HG03159 (cell line): ENCODE measurements at regions not wholly inside any gene's neighbourhood (a gene's known extent, or its start where the extent isn't known, plus 50 kb on each side); places are given as distances from the start of the nearest gene placed in this dataset.
A peak's percentile ranks its signal among the peaks of the same experiment; 100 is the strongest.

Source experiments
- ATAC-seq: cut with Tn5 transposase; IDR thresholded peaks from one replicate; pipeline ENCODE4 v1.9.1; 2021; ENCODE audit warnings: mild to moderate bottlenecking, moderate library complexity; ENCODE audit not compliant: unreplicated experiment

GRCh38 chrX:137387646-137388045 lies 178.3 kb upstream of the ZIC3 start:
- ATAC-seq = peak; percentile 67

- ATAC-seq = no peak
Observed at GRCh38 chrX:137366018-137366633, 199.8 kb upstream of the ZIC3 start.

GRCh38 chrX:137363559-137363958 lies 202.4 kb upstream of the ZIC3 start:
- ATAC-seq = no peak

- ATAC-seq = no peak
Observed at GRCh38 chrX:137362583-137362982, 203.3 kb upstream of the ZIC3 start.

- no peak for ATAC-seq
Observed at GRCh38 chrX:137354851-137355250, 211.1 kb upstream of the ZIC3 start.

- ATAC-seq = no peak
Observed at GRCh38 chrX:137353404-137353803, 212.5 kb upstream of the ZIC3 start.

- peak; percentile 61 for ATAC-seq
Observed at GRCh38 chrX:137352101-137352660, 213.7 kb upstream of the ZIC3 start.

- ATAC-seq = no peak
Observed at GRCh38 chrX:137342969-137343368, 223.0 kb upstream of the ZIC3 start.

GRCh38 chrX:137313627-137314026 lies 252.3 kb upstream of the ZIC3 start:
- no peak for ATAC-seq

GRCh38 chrX:137305404-137305803 lies 260.5 kb upstream of the ZIC3 start:
- no peak for ATAC-seq

GRCh38 chrX:137297167-137297566 lies 263.4 kb upstream of the GPR101 start:
- ATAC-seq = no peak

- no peak for ATAC-seq
Observed at GRCh38 chrX:137290011-137290410, 256.2 kb upstream of the GPR101 start.

GRCh38 chrX:137287191-137287590 lies 253.4 kb upstream of the GPR101 start:
- ATAC-seq = no peak

- ATAC-seq = no peak
Observed at GRCh38 chrX:137286423-137286822, 252.6 kb upstream of the GPR101 start.

GRCh38 chrX:137278825-137279224 lies 245.0 kb upstream of the GPR101 start:
- ATAC-seq = no peak

GRCh38 chrX:137263374-137263773 lies 229.6 kb upstream of the GPR101 start:
- ATAC-seq = no peak

GRCh38 chrX:137245183-137245582 lies 211.4 kb upstream of the GPR101 start:
- no peak for ATAC-seq

- no peak for ATAC-seq
Observed at GRCh38 chrX:137236837-137237236, 203.0 kb upstream of the GPR101 start.

- ATAC-seq = no peak
Observed at GRCh38 chrX:137234651-137235402, 201.0 kb upstream of the GPR101 start.

GRCh38 chrX:137233478-137233877 lies 199.7 kb upstream of the GPR101 start:
- no peak for ATAC-seq

GRCh38 chrX:137227151-137227550 lies 193.4 kb upstream of the GPR101 start:
- ATAC-seq = no peak

- ATAC-seq = no peak
Observed at GRCh38 chrX:137215467-137215866, 181.7 kb upstream of the GPR101 start.
